Ovary (tissue), 3 donors: ENCODE measurements at regions not wholly inside any gene's neighbourhood (a gene's known extent, or its start where the extent isn't known, plus 50 kb on each side); places are given as distances from the start of the nearest gene placed in this dataset.

Experiments
- POLR2A ChIP-seq: fragments of 450-650 bp; IDR thresholded peaks from one replicate; pipeline ENCODE4 v1.6.1; 2017; ENCODE audit warnings: antibody characterized with exemption, mild to moderate bottlenecking, moderate library complexity
- TF ChIP-seq, protein P1 (sequence below), 3 donors: fragments of 450-650 bp in 2 of 3; fragments of 200-600 bp in 1 of 3; IDR thresholded peaks; one replicate each; pipeline versions ENCODE4 v1.5.1 to v1.8.0; 2016 to 2022; ENCODE audit warnings: antibody characterized with exemption in 3 of 3, mild to moderate bottlenecking in 1 of 3
- donor health status: DM: no; HTN: no; CAD: no.

DNA sequence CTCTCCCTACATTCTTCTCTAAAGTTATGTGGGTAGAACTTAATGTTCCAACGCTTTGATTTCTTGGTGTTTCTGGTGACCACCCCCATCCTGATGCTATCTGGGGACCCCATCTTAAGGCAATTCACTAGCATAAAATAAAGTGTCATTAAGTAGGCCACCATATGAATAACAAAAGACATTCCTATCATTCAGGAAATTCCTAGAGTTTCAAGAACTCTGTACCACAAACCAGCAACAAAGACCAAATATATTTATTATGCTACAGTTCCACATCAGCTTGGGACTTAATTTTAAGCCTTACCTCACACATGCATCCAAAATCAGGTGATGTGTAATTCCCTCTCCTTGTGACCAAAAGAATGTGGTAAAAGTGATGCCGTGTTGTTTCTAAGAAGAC is 254.6 kb upstream of the LRRC4C start:
- TF ChIP-seq, protein P1, sequence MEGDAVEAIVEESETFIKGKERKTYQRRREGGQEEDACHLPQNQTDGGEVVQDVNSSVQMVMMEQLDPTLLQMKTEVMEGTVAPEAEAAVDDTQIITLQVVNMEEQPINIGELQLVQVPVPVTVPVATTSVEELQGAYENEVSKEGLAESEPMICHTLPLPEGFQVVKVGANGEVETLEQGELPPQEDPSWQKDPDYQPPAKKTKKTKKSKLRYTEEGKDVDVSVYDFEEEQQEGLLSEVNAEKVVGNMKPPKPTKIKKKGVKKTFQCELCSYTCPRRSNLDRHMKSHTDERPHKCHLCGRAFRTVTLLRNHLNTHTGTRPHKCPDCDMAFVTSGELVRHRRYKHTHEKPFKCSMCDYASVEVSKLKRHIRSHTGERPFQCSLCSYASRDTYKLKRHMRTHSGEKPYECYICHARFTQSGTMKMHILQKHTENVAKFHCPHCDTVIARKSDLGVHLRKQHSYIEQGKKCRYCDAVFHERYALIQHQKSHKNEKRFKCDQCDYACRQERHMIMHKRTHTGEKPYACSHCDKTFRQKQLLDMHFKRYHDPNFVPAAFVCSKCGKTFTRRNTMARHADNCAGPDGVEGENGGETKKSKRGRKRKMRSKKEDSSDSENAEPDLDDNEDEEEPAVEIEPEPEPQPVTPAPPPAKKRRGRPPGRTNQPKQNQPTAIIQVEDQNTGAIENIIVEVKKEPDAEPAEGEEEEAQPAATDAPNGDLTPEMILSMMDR (IDR thresholded peaks at IDR 0.05), result no peak
- TF ChIP-seq POLR2A, result no peak
